Fibroblast of villous mesenchyme (primary cell): ENCODE measurements at regions not wholly inside any gene's neighbourhood (a gene's known extent, or its start where the extent isn't known, plus 50 kb on each side); places are given as distances from the start of the nearest gene placed in this dataset.

Experiments used
- DNase-seq: peaks from one replicate; pipeline ENCODE4 v3.0.0-alpha.2; 2010; ENCODE audit warnings: low read depth
- H3K4me3 ChIP-seq: 2 replicates; pipeline ENCODE4 v1.5.1; 2011; ENCODE audit warnings: low read depth, mild to moderate bottlenecking, low read length
- TF ChIP-seq, protein P1 (sequence below): IDR thresholded peaks from 2 replicates; pipeline ENCODE4 v1.5.1; 2012; ENCODE audit warnings: low read depth, mild to moderate bottlenecking, low read length; ENCODE audit not compliant: insufficient read depth

DNA sequence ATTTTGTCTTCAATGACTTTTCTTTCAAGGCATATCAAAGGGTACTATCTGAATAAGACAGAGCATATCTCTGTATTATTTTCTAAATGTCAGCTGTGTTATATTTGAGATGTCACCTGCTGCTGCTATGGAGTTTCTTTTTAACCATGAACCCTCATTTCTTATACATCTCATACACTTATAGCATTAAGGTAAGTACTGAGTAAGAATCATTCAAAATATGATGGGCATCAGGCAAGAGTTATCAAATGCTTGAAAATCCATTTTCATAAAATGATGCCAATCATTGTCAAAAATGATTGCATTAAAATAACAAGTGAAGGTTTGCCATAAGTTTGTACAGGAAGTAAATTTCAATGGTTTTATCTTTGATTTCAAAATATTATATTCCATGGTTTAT is 2005.0 kb upstream of the PCDH20 start:
- TF ChIP-seq, protein P1, sequence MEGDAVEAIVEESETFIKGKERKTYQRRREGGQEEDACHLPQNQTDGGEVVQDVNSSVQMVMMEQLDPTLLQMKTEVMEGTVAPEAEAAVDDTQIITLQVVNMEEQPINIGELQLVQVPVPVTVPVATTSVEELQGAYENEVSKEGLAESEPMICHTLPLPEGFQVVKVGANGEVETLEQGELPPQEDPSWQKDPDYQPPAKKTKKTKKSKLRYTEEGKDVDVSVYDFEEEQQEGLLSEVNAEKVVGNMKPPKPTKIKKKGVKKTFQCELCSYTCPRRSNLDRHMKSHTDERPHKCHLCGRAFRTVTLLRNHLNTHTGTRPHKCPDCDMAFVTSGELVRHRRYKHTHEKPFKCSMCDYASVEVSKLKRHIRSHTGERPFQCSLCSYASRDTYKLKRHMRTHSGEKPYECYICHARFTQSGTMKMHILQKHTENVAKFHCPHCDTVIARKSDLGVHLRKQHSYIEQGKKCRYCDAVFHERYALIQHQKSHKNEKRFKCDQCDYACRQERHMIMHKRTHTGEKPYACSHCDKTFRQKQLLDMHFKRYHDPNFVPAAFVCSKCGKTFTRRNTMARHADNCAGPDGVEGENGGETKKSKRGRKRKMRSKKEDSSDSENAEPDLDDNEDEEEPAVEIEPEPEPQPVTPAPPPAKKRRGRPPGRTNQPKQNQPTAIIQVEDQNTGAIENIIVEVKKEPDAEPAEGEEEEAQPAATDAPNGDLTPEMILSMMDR: no peak
- no peak for DNase-seq
- no peak overlapping the region for H3K4me3 ChIP-seq

- H3K4me3 ChIP-seq: no peak overlapping the region
- DNase-seq: no peak
- TF ChIP-seq, protein P1: no peak
Measured at GRCh38 chr13:63414247-63414646, 1998.6 kb upstream of the PCDH20 start.

GRCh38 chr13:63409791-63410351 is 1994.2 kb upstream of the PCDH20 start:
- no peak overlapping the region for H3K4me3 ChIP-seq
- TF ChIP-seq, protein P1: no peak
- no peak for DNase-seq

- DNase-seq: no peak
- no peak overlapping the region for H3K4me3 ChIP-seq
- TF ChIP-seq, protein P1: no peak
Measured at GRCh38 chr13:63408331-63409189, 1992.9 kb upstream of the PCDH20 start.

- TF ChIP-seq, protein P1: no peak
- DNase-seq: no peak
- H3K4me3 ChIP-seq: no peak overlapping the region
Measured at GRCh38 chr13:63403733-63404132, 1988.1 kb upstream of the PCDH20 start.

- TF ChIP-seq, protein P1: no peak
- no peak overlapping the region for H3K4me3 ChIP-seq
- no peak for DNase-seq
Measured at GRCh38 chr13:63396746-63397145, 1981.1 kb upstream of the PCDH20 start.
